CD4-positive, CD25-positive, alpha-beta regulatory T cell (primary cell): ENCODE measurements at regions not wholly inside any gene's neighbourhood (a gene's known extent, or its start where the extent isn't known, plus 50 kb on each side); places are given as distances from the start of the nearest gene placed in this dataset.

Source experiments
- ATAC-seq, 2 donors: fragments of 150-1000 bp; cut with Tn5 transposase; one replicate each; pipeline ENCODE4 v1.10.0; 2021; ENCODE audit warnings: low read depth in 2 of 2, moderate number of reproducible peaks in 2 of 2, moderate library complexity in 1 of 2
- DNase-seq, 3 donors: peaks; one replicate each; pipeline versions ENCODE4 v3.0.0 to v3.0.0-alpha.2; 2012 to 2022; ENCODE audit warnings: mixed read lengths in 1 of 3
- H3K27ac ChIP-seq: one replicate; pipeline ENCODE4 v1.7.0; 2013; ENCODE audit warnings: mild to moderate bottlenecking, low read length; ENCODE audit not compliant: insufficient read depth, poor library complexity, severe bottlenecking
- H3K27me3 ChIP-seq: one replicate; pipeline ENCODE4 v1.7.0; 2013; ENCODE audit warnings: low read length; ENCODE audit not compliant: control insufficient read depth, insufficient read depth
- H3K36me3 ChIP-seq: one replicate; pipeline ENCODE4 v1.7.0; 2013; ENCODE audit warnings: mild to moderate bottlenecking, low read length, moderate library complexity; ENCODE audit not compliant: control insufficient read depth, insufficient read depth
- H3K4me1 ChIP-seq: 2 replicates; pipeline ENCODE4 v1.7.0; 2013; ENCODE audit warnings: mild to moderate bottlenecking, low read length; ENCODE audit not compliant: insufficient read depth, control insufficient read depth, poor library complexity, severe bottlenecking
- H3K4me3 ChIP-seq: one replicate; pipeline ENCODE4 v1.7.0; 2013; ENCODE audit warnings: low read depth, mild to moderate bottlenecking, low read length, moderate library complexity
- H3K9me3 ChIP-seq, 2 experiments: 1 replicate in 1 of 2; 2 replicates in 1 of 2; pipeline ENCODE4 v1.7.0; 2013; ENCODE audit warnings: low read length in 2 of 2, mild to moderate bottlenecking in 1 of 2, moderate library complexity in 1 of 2; ENCODE audit not compliant: control insufficient read depth in 2 of 2
- H3K27ac Mint-ChIP-seq, 3 donors: one replicate each; pipeline ENCODE4 v1.8.0; 2020 to 2022; ENCODE audit warnings: mild to moderate bottlenecking in 3 of 3, mixed read lengths in 3 of 3, moderate library complexity in 2 of 3
- H3K27me3 Mint-ChIP-seq: one replicate; pipeline ENCODE4 v1.8.0; 2022; ENCODE audit warnings: mild to moderate bottlenecking, mixed read lengths
- H3K36me3 Mint-ChIP-seq: one replicate; pipeline ENCODE4 v1.8.0; 2020; ENCODE audit warnings: mixed read lengths
- H3K4me1 Mint-ChIP-seq, 4 donors: one replicate each; pipeline ENCODE4 v1.8.0; 2020 to 2022; ENCODE audit warnings: mixed read lengths in 4 of 4, mild to moderate bottlenecking in 1 of 4
- H3K4me3 Mint-ChIP-seq, 4 donors: one replicate each; pipeline ENCODE4 v1.8.0; 2020 to 2022; ENCODE audit warnings: mild to moderate bottlenecking in 4 of 4, mixed read lengths in 4 of 4, moderate library complexity in 3 of 4
- H3K9me3 Mint-ChIP-seq, 7 donors: one replicate each; pipeline ENCODE4 v1.8.0; 2020 to 2022; ENCODE audit warnings: mixed read lengths in 7 of 7, mild to moderate bottlenecking in 3 of 7, moderate library complexity in 2 of 7

GRCh38 chrX:3550871-3551270 is 162.6 kb downstream of the PRKX start:
- DNase-seq (no peak), ATAC-seq (no peak)
- H3K4me1 ChIP-seq = no peaks in the 10 kb centered on the region
- H3K27me3 ChIP-seq = no peaks in the 10 kb centered on the region
- H3K36me3 ChIP-seq = no peaks in the 10 kb centered on the region
- H3K4me3 ChIP-seq = no peak overlapping the region
- no peaks in the 10 kb centered on the region for H3K36me3 Mint-ChIP-seq
- H3K9me3 Mint-ChIP-seq = peaks cover 0 to 6% (median 0%) of the 10 kb centered on the region in 7 donors
- no peak overlapping the region for H3K27ac ChIP-seq
- no peaks in the 10 kb centered on the region for H3K9me3 ChIP-seq
- no peaks in the 10 kb centered on the region for H3K4me1 Mint-ChIP-seq
- no peak overlapping the region for H3K4me3 Mint-ChIP-seq
- no peaks in the 10 kb centered on the region for H3K27me3 Mint-ChIP-seq
- no peak overlapping the region for H3K27ac Mint-ChIP-seq

DNA sequence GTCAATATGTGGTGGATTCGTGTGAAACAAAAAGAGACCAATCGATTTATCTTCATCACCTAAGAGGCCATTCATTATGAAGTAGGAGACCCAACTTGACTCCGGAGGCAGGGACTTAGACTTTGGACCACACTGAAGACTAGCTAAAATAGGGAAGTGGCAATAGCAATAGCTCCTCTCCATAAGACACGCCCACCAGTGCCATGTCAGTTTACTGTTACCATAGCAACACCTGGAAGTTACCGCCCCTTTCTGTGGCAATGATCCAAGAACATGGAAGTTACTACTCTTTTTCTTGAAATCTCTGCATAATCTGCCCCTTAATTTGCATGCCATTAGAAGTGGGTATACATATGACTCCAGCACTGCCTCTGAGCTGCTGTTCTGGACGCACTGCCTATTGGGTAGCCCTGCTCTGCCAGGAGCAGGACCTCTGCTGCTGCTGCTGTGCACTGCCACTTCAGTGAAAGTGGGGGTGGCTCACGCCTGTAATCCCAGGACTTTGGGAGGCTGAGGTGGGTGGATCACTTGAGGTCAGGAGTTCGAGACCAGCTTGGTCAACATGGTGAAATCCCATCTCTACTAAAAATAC is 163.2 kb downstream of the PRKX start:
- Mint-ChIP-seq H3K9me3 (peaks cover 0 to 4% (median 0%) of the 10 kb centered on the region in 7 donors), H3K27ac (no peak overlapping the region), H3K27me3 (no peaks in the 10 kb centered on the region), H3K4me3 (no peak overlapping the region), H3K4me1 (no peaks in the 10 kb centered on the region), H3K36me3 (no peaks in the 10 kb centered on the region)
- no peaks in the 10 kb centered on the region for H3K36me3 ChIP-seq
- no peak overlapping the region for H3K4me3 ChIP-seq
- no peaks in the 10 kb centered on the region for H3K9me3 ChIP-seq
- H3K4me1 ChIP-seq = no peaks in the 10 kb centered on the region
- DNase-seq (no peak), ATAC-seq (no peak)
- H3K27me3 ChIP-seq = no peaks in the 10 kb centered on the region
- H3K27ac ChIP-seq = no peak overlapping the region

DNA sequence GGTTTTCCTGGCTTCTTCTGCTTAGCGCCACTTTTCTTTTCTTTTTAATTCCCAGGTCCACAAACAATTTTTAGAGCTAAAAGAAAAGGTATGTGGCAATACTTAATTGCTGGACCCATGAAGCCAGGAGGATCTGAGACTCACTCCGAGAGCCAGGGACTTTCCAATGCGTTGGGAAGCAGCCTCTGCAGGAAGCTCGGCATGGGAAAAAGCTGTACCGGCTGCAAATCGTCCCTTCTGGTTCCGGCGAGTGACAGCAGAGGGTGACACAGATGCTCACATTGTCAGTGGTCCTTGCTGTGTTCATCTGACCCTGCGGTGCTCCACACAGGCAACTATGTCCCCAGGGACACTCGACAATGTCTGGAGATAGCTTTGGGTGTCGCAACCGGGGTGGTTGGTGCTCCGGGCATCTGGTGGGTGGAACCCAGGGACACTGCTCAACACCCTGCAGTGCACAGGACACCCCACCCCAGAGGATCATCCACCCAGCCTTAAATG is 164.0 kb downstream of the PRKX start:
- Histone ChIP-seq H3K27me3 (no peaks in the 10 kb centered on the region), H3K36me3 (no peaks in the 10 kb centered on the region), H3K9me3 (no peaks in the 10 kb centered on the region), H3K4me3 (no peak overlapping the region), H3K4me1 (no peaks in the 10 kb centered on the region), H3K27ac (no peak overlapping the region)
- Mint-ChIP-seq H3K36me3 (no peaks in the 10 kb centered on the region), H3K27me3 (no peaks in the 10 kb centered on the region), H3K4me1 (no peaks in the 10 kb centered on the region), H3K9me3 (peaks cover 0 to 3% (median 0%) of the 10 kb centered on the region in 7 donors), H3K27ac (no peak overlapping the region), H3K4me3 (no peak overlapping the region)
- ATAC-seq (no peak), DNase-seq (no peak)

DNA sequence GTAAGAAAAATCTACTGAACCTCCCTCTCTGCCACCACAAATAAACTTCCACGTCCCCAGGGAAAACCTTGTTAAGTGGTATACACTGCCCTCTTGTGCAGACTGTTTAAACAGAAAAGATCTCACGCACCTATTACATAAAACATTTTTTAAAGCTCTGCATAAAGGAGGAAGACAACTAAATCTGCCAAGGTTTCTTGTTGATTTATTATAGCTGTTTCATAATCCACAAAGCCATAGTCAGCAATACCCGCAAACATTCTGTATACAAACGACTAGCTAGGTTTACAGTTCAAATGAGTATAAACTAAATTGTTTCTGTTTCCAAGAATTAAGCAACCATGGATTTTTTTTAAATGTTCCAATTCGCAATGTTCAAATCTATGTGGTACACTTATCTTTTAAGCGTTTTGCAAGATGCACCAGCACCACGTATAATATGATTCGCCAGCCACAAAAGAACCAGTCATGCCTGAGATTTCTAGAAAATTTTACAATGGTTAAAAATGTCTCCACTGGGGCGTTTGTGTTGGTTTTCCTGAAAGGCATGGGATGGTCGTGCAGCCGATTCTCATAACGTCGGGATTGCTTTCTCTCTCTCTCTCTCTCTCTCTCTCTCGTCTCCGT is 164.6 kb downstream of the PRKX start:
- no peaks in the 10 kb centered on the region for H3K9me3 ChIP-seq
- peaks cover 0 to 2% (median 0%) of the 10 kb centered on the region in 7 donors for H3K9me3 Mint-ChIP-seq
- ATAC-seq (no peak), DNase-seq (no peak)
- no peak overlapping the region for H3K4me3 ChIP-seq
- no peak overlapping the region for H3K27ac Mint-ChIP-seq
- H3K27ac ChIP-seq = no peak overlapping the region
- no peaks in the 10 kb centered on the region for H3K36me3 ChIP-seq
- H3K27me3 Mint-ChIP-seq = no peaks in the 10 kb centered on the region
- H3K4me1 Mint-ChIP-seq = no peaks in the 10 kb centered on the region
- no peaks in the 10 kb centered on the region for H3K27me3 ChIP-seq
- no peaks in the 10 kb centered on the region for H3K36me3 Mint-ChIP-seq
- no peaks in the 10 kb centered on the region for H3K4me1 ChIP-seq
- no peak overlapping the region for H3K4me3 Mint-ChIP-seq

GRCh38 chrX:3545901-3546300 is 167.5 kb downstream of the PRKX start:
- H3K27ac Mint-ChIP-seq = no peak overlapping the region
- DNase-seq (no peak), ATAC-seq (no peak)
- no peak overlapping the region for H3K4me3 Mint-ChIP-seq
- no peaks in the 10 kb centered on the region for H3K4me1 ChIP-seq
- H3K9me3 ChIP-seq = no peaks in the 10 kb centered on the region
- H3K27me3 Mint-ChIP-seq = no peaks in the 10 kb centered on the region
- peaks cover 0 to 11% (median 0%) of the 10 kb centered on the region in 7 donors for H3K9me3 Mint-ChIP-seq
- no peaks in the 10 kb centered on the region for H3K36me3 Mint-ChIP-seq
- no peaks in the 10 kb centered on the region for H3K36me3 ChIP-seq
- no peak overlapping the region for H3K27ac ChIP-seq
- no peaks in the 10 kb centered on the region for H3K27me3 ChIP-seq
- H3K4me1 Mint-ChIP-seq = no peaks in the 10 kb centered on the region
- no peak overlapping the region for H3K4me3 ChIP-seq

DNA sequence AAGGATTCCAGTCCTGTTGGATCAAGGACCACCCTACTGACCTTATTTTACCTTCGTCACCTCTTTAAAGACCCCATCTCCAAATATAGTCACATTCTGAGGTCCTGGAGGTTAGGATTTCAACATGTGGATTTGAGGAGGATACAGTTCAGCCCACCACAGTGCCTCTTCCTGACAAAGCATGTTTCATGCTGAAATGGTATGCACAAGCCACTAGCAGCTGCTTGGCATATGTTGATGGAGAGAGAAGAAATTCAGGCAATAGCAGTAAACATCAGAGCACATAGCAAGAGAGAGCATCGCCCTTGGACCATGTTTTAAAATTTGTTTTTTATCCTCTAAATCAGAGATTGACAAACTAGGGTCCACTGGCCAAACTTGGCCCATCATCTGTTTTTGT is 172.1 kb downstream of the PRKX start:
- H3K27me3 Mint-ChIP-seq = no peaks in the 10 kb centered on the region
- no peaks in the 10 kb centered on the region for H3K27me3 ChIP-seq
- no peaks in the 10 kb centered on the region for H3K9me3 ChIP-seq
- H3K9me3 Mint-ChIP-seq = peaks cover 0 to 10% (median 3%) of the 10 kb centered on the region in 7 donors
- no peaks in the 10 kb centered on the region for H3K36me3 Mint-ChIP-seq
- no peaks in the 10 kb centered on the region for H3K4me1 Mint-ChIP-seq
- ATAC-seq (no peak), DNase-seq (no peak)
- H3K36me3 ChIP-seq = no peaks in the 10 kb centered on the region
- no peak overlapping the region for H3K4me3 ChIP-seq
- H3K27ac ChIP-seq = no peak overlapping the region
- no peak overlapping the region for H3K27ac Mint-ChIP-seq
- H3K4me1 ChIP-seq = no peaks in the 10 kb centered on the region
- H3K4me3 Mint-ChIP-seq = no peak overlapping the region

DNA sequence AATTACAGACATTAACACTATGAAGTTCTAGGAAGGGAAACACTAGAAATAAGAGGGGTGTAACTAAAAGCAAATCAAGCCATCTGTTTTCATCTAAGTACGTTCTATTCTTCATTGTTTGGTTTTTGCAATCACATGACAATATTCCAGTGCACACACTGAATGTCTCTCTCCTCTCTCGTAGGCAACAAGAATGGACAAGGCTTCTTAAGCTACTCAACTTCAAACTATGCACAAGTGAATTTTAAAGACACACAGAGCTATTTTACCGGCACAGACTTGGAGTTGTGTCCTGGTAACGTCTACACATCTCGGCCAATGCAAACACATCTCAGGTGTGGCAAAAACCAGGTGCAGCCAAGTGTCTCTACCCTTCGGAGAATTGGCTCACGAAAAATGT is 173.3 kb downstream of the PRKX start:
- no peaks in the 10 kb centered on the region for H3K4me1 Mint-ChIP-seq

DNA sequence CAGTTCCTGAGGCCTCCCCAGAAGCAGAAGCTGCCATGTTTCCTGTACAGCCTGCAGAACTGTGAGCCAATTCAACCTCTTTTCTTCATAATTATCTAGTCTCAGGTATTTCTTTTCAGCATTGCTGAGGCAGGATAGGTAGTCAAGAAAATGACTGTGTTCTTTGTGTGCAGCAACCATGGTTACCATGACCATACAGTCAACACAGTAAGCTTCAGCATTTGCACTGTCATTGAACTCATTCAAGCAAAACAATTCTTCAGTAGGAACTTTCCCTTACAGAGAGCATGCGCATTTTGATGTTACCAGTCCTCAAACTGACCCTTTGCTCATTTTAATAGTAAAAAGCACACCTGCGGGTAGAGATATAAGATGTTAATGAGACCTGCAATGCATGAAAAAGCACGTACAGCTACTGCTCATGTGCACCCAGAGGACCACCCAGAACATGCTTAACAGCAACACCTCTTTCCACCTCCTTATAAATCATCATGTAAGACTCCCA is 180.8 kb downstream of the PRKX start:
- no peak overlapping the region for H3K4me3 ChIP-seq
- no peaks in the 10 kb centered on the region for H3K36me3 Mint-ChIP-seq
- H3K27me3 Mint-ChIP-seq = peaks cover 5% of the 10 kb centered on the region
- no peaks in the 10 kb centered on the region for H3K9me3 ChIP-seq
- no peak for DNase-seq
- no peak overlapping the region for H3K27ac Mint-ChIP-seq
- no peak overlapping the region for H3K4me3 Mint-ChIP-seq
- no peak for ATAC-seq
- no peaks in the 10 kb centered on the region for H3K4me1 Mint-ChIP-seq
- no peaks in the 10 kb centered on the region for H3K4me1 ChIP-seq
- H3K27ac ChIP-seq = no peak overlapping the region
- H3K27me3 ChIP-seq = no peaks in the 10 kb centered on the region
- no peaks in the 10 kb centered on the region for H3K36me3 ChIP-seq
- H3K9me3 Mint-ChIP-seq = peaks cover 0 to 9% (median 0%) of the 10 kb centered on the region in 7 donors

More for the DNA sequence above, 173.3 kb downstream of the PRKX start:
- Histone ChIP-seq H3K27ac (no peak overlapping the region), H3K4me1 (no peaks in the 10 kb centered on the region), H3K9me3 (no peaks in the 10 kb centered on the region), H3K4me3 (no peak overlapping the region), H3K27me3 (no peaks in the 10 kb centered on the region), H3K36me3 (no peaks in the 10 kb centered on the region)
- H3K9me3 Mint-ChIP-seq = peaks cover 0 to 15% (median 3%) of the 10 kb centered on the region in 7 donors
- H3K4me3 Mint-ChIP-seq = no peak overlapping the region
- no peaks in the 10 kb centered on the region for H3K36me3 Mint-ChIP-seq
- no peaks in the 10 kb centered on the region for H3K27me3 Mint-ChIP-seq
- ATAC-seq = no peak
- H3K27ac Mint-ChIP-seq = no peak overlapping the region
- DNase-seq = no peak
